DOHH2 (cell line): ENCODE measurements at regions not wholly inside any gene's neighbourhood (a gene's known extent, or its start where the extent isn't known, plus 50 kb on each side); places are given as distances from the start of the nearest gene placed in this dataset.

ENCODE experiments used
- H3F3A ChIP-seq: fragments of 200-600 bp; sonication (generic), shearing (Covaris generic); 2 replicates; pipeline ENCODE4 v1.6.0; 2016; ENCODE audit warnings: antibody characterized with exemption, mild to moderate bottlenecking; ENCODE audit not compliant: control insufficient read depth, insufficient read depth
- H3K27ac ChIP-seq: fragments of 200-600 bp; sonication (generic); 2 replicates; pipeline ENCODE4 v1.5.1; 2014; ENCODE audit warnings: low read depth, mild to moderate bottlenecking, low read length, moderate library complexity
- H3K27me3 ChIP-seq: fragments of 200-600 bp; sonication (generic); 2 replicates; pipeline ENCODE4 v1.6.1; 2014; ENCODE audit warnings: mild to moderate bottlenecking, low read length, mixed read lengths; ENCODE audit not compliant: control insufficient read depth
- H3K36me3 ChIP-seq: fragments of 200-600 bp; sonication (generic); 2 replicates; pipeline ENCODE4 v1.6.1; 2014; ENCODE audit warnings: mild to moderate bottlenecking, low read length, moderate library complexity, mixed read lengths; ENCODE audit not compliant: control insufficient read depth
- H3K4me1 ChIP-seq: fragments of 200-600 bp; sonication (generic); 2 replicates; pipeline ENCODE4 v1.6.1; 2014; ENCODE audit warnings: mild to moderate bottlenecking, low read length, mixed read lengths; ENCODE audit not compliant: control insufficient read depth
- H3K4me2 ChIP-seq: fragments of 200-600 bp; sonication (generic); 2 replicates; pipeline ENCODE4 v1.6.0; 2014; ENCODE audit warnings: mild to moderate bottlenecking, low read length, moderate library complexity
- H3K4me3 ChIP-seq: fragments of 200-600 bp; sonication (generic); 2 replicates; pipeline ENCODE4 v1.5.1; 2014; ENCODE audit warnings: mild to moderate bottlenecking, low read length, mixed read lengths
- H3K79me2 ChIP-seq: fragments of 200-600 bp; sonication (generic); 2 replicates; pipeline ENCODE4 v1.6.1; 2014; ENCODE audit warnings: mild to moderate bottlenecking, low read length, mixed read lengths; ENCODE audit not compliant: control insufficient read depth
- H3K9me2 ChIP-seq: fragments of 200-600 bp; sonication (generic); replicated peaks from 2 replicates; pipeline ENCODE4 v1.6.1; 2014; ENCODE audit warnings: mild to moderate bottlenecking, low read length, mixed read lengths; ENCODE audit not compliant: control insufficient read depth
- H3K9me3 ChIP-seq: fragments of 200-600 bp; sonication (generic); 2 replicates; pipeline ENCODE4 v1.6.1; 2014; ENCODE audit warnings: antibody characterized with exemption, low read length, mixed read lengths; ENCODE audit not compliant: control insufficient read depth, insufficient read depth
- H4K20me1 ChIP-seq: fragments of 200-600 bp; sonication (generic); 2 replicates; pipeline ENCODE4 v1.6.0; 2014; ENCODE audit warnings: low read depth, mild to moderate bottlenecking, antibody characterized with exemption, low read length, moderate library complexity; ENCODE audit not compliant: control insufficient read depth, insufficient read depth
- EZH2phosphoT487 ChIP-seq: fragments of 200-600 bp; sonication (generic); IDR thresholded peaks from 2 replicates; pipeline ENCODE4 v1.6.1; 2017; ENCODE audit warnings: borderline replicate concordance, mild to moderate bottlenecking, antibody characterized with exemption, low read length, moderate library complexity, mixed read lengths
- TF ChIP-seq, protein P1 (sequence below): fragments of 200-600 bp; sonication (generic); IDR thresholded peaks from one replicate; pipeline ENCODE4 v1.5.1; 2014; ENCODE audit warnings: antibody characterized with exemption, mild to moderate bottlenecking, low read depth, low read length; ENCODE audit not compliant: poor library complexity, severe bottlenecking

DNA sequence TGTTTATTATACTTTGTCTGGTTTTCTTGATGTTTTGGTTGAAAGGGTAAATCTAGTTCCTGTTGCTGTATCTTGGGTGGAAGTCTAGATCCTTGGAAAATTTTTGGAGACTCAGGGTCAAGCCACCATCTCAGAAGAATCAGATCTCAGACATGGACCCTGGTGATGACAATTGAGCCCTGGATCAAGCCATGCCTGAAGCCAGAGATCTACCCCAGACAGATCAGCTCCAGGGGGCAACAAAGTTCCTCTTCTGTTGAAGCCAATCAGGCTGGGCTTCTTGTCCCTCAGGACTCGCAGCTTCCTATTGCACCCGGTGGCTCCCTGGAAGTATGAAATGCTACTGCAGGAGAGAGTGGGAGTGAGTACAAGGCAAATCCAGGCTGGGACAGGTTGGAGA is 106.9 kb downstream of the UNCX start:
- Histone ChIP-seq H3K9me3 (peaks cover 18% of the 10 kb centered on the region), H3K9me2 (no peaks in the 10 kb centered on the region), H3K36me3 (no peaks in the 10 kb centered on the region), H3K27me3 (no peaks in the 10 kb centered on the region), H3K4me2 (no peak overlapping the region), H3K79me2 (no peaks in the 10 kb centered on the region), H3F3A (no peaks in the 10 kb centered on the region), H3K4me1 (no peaks in the 10 kb centered on the region), H3K27ac (no peak overlapping the region), H4K20me1 (no peaks in the 10 kb centered on the region), H3K4me3 (no peak overlapping the region)
- TF ChIP-seq EZH2phosphoT487, result no peak
- TF ChIP-seq, protein P1, sequence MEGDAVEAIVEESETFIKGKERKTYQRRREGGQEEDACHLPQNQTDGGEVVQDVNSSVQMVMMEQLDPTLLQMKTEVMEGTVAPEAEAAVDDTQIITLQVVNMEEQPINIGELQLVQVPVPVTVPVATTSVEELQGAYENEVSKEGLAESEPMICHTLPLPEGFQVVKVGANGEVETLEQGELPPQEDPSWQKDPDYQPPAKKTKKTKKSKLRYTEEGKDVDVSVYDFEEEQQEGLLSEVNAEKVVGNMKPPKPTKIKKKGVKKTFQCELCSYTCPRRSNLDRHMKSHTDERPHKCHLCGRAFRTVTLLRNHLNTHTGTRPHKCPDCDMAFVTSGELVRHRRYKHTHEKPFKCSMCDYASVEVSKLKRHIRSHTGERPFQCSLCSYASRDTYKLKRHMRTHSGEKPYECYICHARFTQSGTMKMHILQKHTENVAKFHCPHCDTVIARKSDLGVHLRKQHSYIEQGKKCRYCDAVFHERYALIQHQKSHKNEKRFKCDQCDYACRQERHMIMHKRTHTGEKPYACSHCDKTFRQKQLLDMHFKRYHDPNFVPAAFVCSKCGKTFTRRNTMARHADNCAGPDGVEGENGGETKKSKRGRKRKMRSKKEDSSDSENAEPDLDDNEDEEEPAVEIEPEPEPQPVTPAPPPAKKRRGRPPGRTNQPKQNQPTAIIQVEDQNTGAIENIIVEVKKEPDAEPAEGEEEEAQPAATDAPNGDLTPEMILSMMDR, result no peak

DNA sequence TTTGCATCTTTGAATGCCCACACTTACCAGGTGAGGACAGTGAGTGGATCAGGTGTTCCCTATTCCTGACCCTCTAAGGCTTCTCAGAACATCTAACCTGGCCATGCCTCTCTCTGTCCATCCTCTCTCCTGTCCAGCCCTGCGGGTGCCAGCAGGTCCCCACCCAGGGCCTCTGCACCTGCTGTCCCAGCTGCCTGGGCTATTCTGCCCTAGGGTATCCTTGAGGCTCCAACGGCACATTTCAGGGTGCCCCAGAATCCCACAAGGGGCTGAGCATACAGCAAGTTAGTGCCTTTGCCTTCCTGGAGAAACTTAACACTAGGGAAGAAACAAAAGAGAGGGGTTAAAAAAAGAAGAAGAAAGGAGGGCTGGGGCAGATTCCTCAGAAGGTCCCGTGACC is 107.4 kb downstream of the UNCX start:
- Histone ChIP-seq H4K20me1 (no peaks in the 10 kb centered on the region), H3K36me3 (no peaks in the 10 kb centered on the region), H3K9me2 (no peaks in the 10 kb centered on the region), H3F3A (no peaks in the 10 kb centered on the region), H3K79me2 (no peaks in the 10 kb centered on the region), H3K27me3 (no peaks in the 10 kb centered on the region), H3K9me3 (peaks cover 18% of the 10 kb centered on the region), H3K4me2 (no peak overlapping the region), H3K27ac (no peak overlapping the region), H3K4me1 (no peaks in the 10 kb centered on the region), H3K4me3 (no peak overlapping the region)
- TF ChIP-seq EZH2phosphoT487, result no peak
- TF ChIP-seq, protein P1, result no peak

DNA sequence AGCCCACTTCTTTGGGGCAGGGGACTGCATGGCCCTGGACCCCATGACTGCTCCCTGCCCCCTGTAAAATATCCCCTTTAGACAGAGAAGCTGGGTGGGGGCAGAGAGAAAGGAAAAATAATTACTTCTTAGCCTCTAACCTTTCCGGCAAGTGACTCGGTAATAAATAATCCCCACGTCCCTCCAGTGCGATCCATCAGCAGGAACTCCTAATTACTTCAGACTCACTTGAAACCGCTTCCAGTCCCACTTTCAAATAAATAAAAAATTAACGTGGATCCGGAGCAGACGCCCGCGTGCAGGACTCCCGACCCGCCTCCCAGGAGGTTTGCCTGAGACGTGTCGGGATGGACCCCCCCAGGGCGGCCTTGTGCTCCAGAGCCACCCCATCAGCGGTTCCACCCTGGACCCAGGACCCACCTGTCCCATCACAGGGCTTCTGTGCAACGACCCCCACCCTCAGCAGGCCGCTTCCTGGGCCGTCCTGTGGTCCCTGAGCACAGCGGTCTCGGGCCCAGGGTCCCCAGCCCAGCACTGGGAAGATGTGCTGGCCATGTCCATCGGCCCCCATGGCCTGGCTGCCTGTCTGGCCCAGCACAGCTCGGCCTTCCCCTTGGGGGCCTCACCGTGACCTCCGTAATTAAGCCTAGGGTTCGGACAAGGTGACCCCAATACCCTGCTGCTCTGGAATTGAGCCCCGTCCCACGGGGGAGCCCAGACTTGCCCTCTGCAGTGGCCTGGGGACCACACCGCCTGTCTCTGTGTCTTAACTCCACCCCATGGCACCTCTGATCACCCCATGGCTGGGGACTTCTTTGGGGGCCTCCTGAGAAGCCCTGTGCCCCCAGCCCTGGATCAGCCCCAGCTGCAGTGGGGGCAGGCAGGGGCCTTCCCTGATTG is 108.0 kb downstream of the UNCX start:
- Histone ChIP-seq H3K4me3 (no peak overlapping the region), H3K27me3 (no peaks in the 10 kb centered on the region), H4K20me1 (no peaks in the 10 kb centered on the region), H3K9me3 (peaks cover 18% of the 10 kb centered on the region), H3K79me2 (no peaks in the 10 kb centered on the region), H3K27ac (no peak overlapping the region), H3K4me1 (no peaks in the 10 kb centered on the region), H3F3A (no peaks in the 10 kb centered on the region), H3K9me2 (no peaks in the 10 kb centered on the region), H3K4me2 (no peak overlapping the region), H3K36me3 (no peaks in the 10 kb centered on the region)
- TF ChIP-seq, protein P1, result no peak
